Mucosa of rectum (tissue), 2 donors: ENCODE measurements at regions not wholly inside any gene's neighbourhood (a gene's known extent, or its start where the extent isn't known, plus 50 kb on each side); places are given as distances from the start of the nearest gene placed in this dataset.

Experiments used
- H3K27ac ChIP-seq, 2 donors: one replicate each; pipeline ENCODE4 v1.7.0; 2013; ENCODE audit warnings: inconsistent platforms in 2 of 2, low read depth in 2 of 2, low read length in 2 of 2
- H3K27me3 ChIP-seq, 2 donors: one replicate each; pipeline ENCODE4 v1.7.0; 2013; ENCODE audit warnings: low read length in 2 of 2; ENCODE audit not compliant: control insufficient read depth in 2 of 2, insufficient read depth in 2 of 2
- H3K36me3 ChIP-seq, 2 donors: one replicate each; pipeline ENCODE4 v1.7.0; 2013; ENCODE audit warnings: low read length in 2 of 2; ENCODE audit not compliant: control insufficient read depth in 2 of 2, insufficient read depth in 2 of 2
- H3K4me1 ChIP-seq, 2 donors: one replicate each; pipeline ENCODE4 v1.7.0; 2013; ENCODE audit warnings: low read length in 2 of 2, mild to moderate bottlenecking in 1 of 2; ENCODE audit not compliant: control insufficient read depth in 2 of 2, insufficient read depth in 2 of 2
- H3K4me3 ChIP-seq, 2 donors: one replicate each; pipeline ENCODE4 v1.7.0; 2013; ENCODE audit warnings: low read length in 2 of 2
- H3K9ac ChIP-seq, 2 donors: one replicate each; pipeline ENCODE4 v1.7.0; 2013; ENCODE audit warnings: low read length in 2 of 2, low read depth in 1 of 2, mild to moderate bottlenecking in 1 of 2
- H3K9me3 ChIP-seq, 2 donors: one replicate each; pipeline ENCODE4 v1.7.0; 2013; ENCODE audit warnings: low read length in 2 of 2; ENCODE audit not compliant: control insufficient read depth in 2 of 2
- donor health status: healthy.
- donor health status: Normal muscosa, but diverticular disease.

DNA sequence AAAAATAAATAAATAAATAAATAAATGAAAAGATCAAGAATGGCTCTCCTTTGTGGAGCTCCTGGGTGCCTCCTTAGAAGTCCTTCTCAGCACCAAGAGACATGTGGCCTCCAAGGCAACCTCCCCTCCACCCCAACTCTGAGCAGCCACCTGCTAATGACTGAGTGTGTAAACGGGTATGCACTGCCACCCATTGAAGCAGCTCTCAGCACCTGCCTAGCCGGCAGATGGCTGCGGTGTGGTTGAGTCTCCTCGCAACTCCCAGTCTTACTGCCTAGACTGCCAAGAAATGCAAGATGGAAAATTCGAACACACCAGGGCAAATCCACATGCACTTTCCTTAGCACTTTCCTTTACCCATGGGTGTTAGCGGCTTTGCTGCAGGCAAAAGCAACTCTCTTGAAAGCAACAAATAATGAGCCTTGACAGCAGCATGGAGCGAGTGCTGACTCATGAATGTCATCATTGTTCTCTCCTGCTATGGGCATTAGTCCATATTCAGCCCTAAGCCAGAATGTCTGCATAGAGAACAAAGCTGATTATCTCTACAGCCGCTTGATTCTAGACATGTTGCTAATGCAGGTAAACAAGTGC, 913.9 kb upstream of the AUTS2 start:
- Histone ChIP-seq H3K9me3 (no peaks in the 10 kb centered on the region), H3K4me3 (no peak overlapping the region), H3K9ac (no peak overlapping the region), H3K27ac (no peak overlapping the region), H3K36me3 (no peaks in the 10 kb centered on the region), H3K4me1 (no peaks in the 10 kb centered on the region), H3K27me3 (no peaks in the 10 kb centered on the region)

DNA sequence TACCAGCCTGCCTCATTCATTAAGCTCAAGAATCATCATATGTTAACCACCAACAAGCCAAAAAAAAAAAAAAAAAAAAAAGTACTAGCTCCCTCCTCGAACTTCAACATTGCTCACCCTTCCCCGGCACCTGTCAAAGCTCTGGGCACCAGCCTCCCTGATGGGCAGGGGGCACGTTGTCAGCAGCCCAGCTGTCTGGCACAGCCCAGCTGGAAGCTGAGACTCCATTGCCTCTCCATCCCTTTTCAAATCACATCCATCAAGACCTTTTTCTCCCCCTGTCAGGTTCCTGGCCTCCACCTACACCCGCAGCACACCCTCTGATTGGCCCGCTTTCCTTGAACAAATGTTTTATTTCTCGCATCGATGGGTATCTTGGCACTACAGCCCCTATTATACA, 913.3 kb upstream of the AUTS2 start:
- Histone ChIP-seq H3K4me3 (no peak overlapping the region), H3K4me1 (no peaks in the 10 kb centered on the region)

DNA sequence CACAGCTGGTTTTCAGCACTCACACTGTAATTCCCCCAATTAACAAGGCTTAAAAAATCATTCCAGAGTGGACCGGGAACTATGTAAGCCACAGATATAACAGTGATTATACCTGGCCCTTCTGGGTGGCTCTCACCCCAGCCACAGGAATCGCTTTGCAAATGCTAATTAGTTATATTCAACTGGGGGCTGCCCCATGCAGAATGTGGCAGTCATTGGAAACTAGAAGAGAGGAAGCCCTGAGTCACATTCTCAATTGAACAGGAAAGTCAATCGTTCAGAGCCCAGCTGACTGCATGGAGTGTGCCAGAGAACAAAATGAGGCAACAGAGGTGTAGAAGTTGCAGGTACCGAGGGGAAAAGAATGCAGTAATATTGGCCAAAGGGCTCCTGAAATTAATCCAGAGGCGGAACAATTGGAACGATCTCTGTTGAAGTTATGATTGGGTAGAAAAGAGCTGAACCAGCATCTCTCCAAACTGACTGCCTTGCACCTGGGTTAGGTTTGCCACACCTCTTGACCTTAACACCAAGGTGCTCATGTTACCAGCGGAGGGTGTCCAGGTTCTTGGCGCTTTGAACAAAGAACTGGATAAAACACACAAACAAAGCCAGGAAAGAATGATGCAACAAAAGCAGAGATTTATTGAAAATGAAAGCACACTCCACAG, 909.7 kb upstream of the AUTS2 start:
- Histone ChIP-seq H3K9me3 (peaks cover 0 to 2% of the 10 kb centered on the region in 2 donors), H3K4me3 (no peak overlapping the region), H3K36me3 (no peaks in the 10 kb centered on the region), H3K4me1 (no peaks in the 10 kb centered on the region), H3K27me3 (no peaks in the 10 kb centered on the region), H3K27ac (no peak overlapping the region), H3K9ac (no peak overlapping the region)

More for the DNA sequence above, 913.3 kb upstream of the AUTS2 start:
- no peaks in the 10 kb centered on the region for H3K27me3 ChIP-seq
- no peaks in the 10 kb centered on the region for H3K36me3 ChIP-seq
- H3K9me3 ChIP-seq = no peaks in the 10 kb centered on the region
- H3K9ac ChIP-seq = no peak overlapping the region
- H3K27ac ChIP-seq = no peak overlapping the region

DNA sequence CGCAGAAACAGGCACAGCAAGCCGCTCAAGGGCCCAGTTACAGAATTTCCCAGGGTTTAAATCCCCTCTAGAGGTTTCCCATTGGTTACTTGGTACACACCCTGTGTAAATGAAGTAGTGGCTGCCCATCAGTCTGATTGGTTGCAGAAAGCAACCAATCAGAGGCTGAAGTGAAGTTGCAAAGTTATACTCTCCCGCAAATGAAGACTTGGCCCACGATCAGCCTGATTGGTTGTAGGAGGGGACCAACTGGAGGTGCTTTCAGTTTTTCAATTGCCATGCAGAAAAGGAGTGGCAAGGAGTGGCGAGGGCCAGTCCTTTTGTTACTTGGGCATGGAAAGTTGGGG, 909.2 kb upstream of the AUTS2 start:
- Histone ChIP-seq H3K36me3 (no peaks in the 10 kb centered on the region), H3K9me3 (peaks cover 0 to 2% of the 10 kb centered on the region in 2 donors), H3K27ac (no peak overlapping the region), H3K9ac (no peak overlapping the region), H3K4me3 (no peak overlapping the region), H3K4me1 (no peaks in the 10 kb centered on the region), H3K27me3 (no peaks in the 10 kb centered on the region)

DNA sequence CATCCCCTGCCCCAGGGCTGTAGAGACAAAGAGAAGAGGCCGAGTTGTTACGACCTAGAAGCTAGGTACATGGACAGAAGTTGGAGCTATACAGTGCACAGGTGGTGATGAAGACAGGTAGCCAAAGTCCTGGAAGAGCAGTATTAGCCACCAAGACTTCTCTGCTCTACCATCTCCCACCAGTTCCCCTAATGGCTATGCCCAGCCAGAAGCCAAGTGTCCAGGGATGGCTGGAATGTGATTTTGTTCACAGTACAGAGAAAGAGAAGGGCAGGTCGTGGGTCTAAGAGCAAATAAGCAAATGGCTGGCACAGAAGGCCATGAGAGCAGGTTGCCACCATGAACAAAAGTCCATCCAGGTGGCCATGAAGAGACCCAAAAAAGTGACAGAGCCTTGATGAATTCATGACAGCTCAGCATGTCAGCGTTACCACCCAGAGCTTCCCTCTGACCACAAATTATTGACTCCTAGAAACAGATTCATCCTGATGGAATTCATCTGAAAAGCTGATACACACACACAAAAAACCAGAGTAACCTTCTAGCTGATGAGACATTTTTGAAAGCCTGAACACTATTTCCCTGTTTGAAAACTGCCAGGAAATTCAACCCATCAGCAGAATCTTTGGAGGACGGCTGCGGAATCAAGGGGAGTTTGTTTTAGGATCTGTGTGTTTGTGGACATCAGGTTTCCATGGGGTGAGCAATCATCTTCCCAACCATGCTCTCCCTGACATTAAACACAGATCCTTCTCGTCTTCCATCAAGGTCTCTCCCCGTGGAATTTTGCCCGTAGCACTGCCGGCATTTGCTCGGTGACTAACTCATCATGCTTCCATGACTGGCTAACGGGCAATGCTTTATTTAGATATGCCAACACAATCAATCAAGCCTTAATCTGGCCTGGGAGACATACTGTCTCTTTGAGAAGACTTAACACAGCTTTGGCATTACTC, 906.7 kb upstream of the AUTS2 start:
- no peaks in the 10 kb centered on the region for H3K4me1 ChIP-seq
- no peaks in the 10 kb centered on the region for H3K27me3 ChIP-seq
- H3K36me3 ChIP-seq = no peaks in the 10 kb centered on the region
- H3K9ac ChIP-seq = no peak overlapping the region
- no peak overlapping the region for H3K27ac ChIP-seq
- H3K9me3 ChIP-seq = peaks cover 0 to 2% of the 10 kb centered on the region in 2 donors
- no peak overlapping the region for H3K4me3 ChIP-seq

DNA sequence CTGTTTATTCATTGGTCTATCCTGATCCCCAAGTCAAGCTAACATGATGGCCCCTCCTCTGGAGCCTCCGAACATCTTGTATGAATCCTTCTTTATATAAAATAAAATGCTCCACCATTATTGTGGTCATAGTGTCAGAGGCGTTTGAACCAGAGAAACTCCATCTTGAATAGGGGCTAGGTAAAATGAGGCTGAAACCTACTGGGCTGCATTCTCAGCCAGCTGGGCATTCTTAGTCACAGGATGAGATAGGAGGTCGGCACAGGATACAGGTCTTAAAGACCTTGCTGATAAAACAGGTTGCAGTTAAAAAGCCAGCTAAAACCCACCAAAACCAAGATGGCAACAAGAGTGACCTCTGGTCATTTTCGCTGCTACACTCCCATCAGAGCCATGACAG, 905.8 kb upstream of the AUTS2 start:
- H3K27me3 ChIP-seq = no peaks in the 10 kb centered on the region
- no peak overlapping the region for H3K27ac ChIP-seq
- no peaks in the 10 kb centered on the region for H3K4me1 ChIP-seq
- no peak overlapping the region for H3K4me3 ChIP-seq
- no peaks in the 10 kb centered on the region for H3K36me3 ChIP-seq
- no peak overlapping the region for H3K9ac ChIP-seq
- peaks cover 0 to 2% of the 10 kb centered on the region in 2 donors for H3K9me3 ChIP-seq

DNA sequence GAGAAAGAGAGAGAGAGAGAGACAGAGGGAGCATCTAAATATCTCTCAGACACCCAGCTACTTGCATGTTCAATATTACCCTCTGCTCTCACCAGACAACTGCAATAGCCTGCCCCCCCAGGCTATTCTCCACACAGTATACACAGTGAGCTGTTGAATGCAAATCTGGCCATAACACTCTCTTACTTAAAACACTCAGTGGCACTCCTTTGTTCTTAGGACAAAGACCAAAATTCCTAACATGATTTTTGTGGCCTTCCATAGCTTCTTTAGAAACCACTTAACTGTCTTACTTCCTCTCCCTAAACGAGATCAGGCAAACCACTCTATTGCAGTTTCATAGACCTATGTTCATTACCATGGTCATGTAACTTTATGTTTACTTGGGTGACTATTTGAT, 903.6 kb upstream of the AUTS2 start:
- Histone ChIP-seq H3K27ac (no peak overlapping the region), H3K27me3 (no peaks in the 10 kb centered on the region), H3K9me3 (peaks cover 0 to 2% of the 10 kb centered on the region in 2 donors), H3K4me3 (no peak overlapping the region), H3K9ac (no peak overlapping the region), H3K36me3 (no peaks in the 10 kb centered on the region), H3K4me1 (no peaks in the 10 kb centered on the region)

DNA sequence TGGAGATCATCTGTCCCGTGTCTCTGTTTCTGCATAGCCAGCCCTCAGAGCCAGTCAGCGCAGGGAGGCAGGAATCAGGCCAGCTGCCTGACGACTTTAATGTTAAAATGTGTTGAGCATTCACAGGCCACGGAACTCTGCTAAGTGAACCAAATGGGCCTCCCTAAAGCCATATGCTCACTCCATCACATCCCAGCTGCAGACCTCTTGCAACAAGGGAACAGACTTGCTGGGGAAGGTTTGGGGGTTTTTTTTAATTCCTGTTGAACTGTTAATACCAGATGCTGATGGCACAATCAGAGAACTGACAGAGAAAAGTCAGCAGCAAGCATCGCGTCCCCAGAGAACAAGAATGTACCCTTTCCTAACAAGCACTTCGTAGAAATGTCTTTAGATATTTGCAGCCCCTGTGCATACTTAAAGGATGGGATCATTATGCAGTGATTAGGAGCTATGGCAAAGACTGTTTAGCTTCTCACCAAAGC, 900.4 kb upstream of the AUTS2 start:
- H3K4me3 ChIP-seq = no peak overlapping the region
- no peaks in the 10 kb centered on the region for H3K36me3 ChIP-seq
- H3K27ac ChIP-seq = no peak overlapping the region
- H3K27me3 ChIP-seq = no peaks in the 10 kb centered on the region
- H3K4me1 ChIP-seq = no peaks in the 10 kb centered on the region
- no peaks in the 10 kb centered on the region for H3K9me3 ChIP-seq
- no peak overlapping the region for H3K9ac ChIP-seq

DNA sequence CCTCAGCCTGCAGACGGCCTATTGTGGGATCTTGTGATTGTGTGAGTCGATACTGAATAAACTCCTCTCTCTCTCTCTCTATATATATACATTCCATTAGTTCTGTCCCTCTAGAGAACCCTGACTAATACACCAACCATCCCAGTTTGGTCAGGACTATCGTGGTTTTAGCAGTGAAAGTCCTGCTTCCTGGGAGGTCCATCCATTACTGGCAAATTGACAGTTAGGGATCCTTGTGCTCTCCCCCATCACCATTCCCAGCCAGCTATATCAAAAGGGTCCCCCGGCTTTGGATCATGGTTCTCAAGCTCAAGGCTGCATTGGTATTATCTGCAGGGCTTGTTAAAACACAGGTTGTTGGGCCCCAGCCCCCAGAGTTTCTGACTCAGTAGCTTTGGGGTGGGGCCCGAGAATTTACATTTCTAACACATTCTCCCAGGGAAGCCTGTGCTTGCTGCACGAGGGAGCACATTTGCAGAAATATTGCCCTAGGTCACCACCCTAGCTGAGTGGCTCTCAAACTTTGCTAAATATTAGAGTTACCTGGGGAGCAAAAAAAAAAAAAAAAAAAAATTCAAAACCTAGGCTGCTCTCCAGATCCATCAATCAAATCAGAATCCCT, 899.1 kb upstream of the AUTS2 start:
- Histone ChIP-seq H3K9me3 (no peaks in the 10 kb centered on the region), H3K4me1 (no peaks in the 10 kb centered on the region), H3K9ac (no peak overlapping the region), H3K27me3 (no peaks in the 10 kb centered on the region), H3K4me3 (no peak overlapping the region), H3K36me3 (no peaks in the 10 kb centered on the region), H3K27ac (no peak overlapping the region)

DNA sequence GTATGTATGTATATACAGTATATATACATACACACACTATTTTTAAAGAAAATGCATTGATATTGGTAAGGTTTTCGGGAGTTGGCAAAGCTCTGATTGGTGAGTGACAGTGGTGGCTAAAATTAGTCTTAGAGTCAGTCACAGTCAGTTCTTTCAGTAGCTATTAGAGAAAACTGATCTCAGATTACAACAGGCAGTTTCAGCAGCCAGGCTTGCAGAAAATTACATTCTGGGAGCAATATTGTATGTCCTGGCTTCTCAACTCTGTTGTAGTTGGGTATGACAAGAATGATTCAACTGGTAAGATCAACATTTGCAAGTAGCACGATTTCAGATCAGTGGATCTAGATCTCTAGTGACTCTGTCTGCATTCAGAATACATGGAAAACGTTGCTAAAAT, 897.9 kb upstream of the AUTS2 start:
- H3K36me3 ChIP-seq = no peaks in the 10 kb centered on the region
- H3K27ac ChIP-seq = no peak overlapping the region
- no peaks in the 10 kb centered on the region for H3K27me3 ChIP-seq
- no peaks in the 10 kb centered on the region for H3K4me1 ChIP-seq
- H3K9ac ChIP-seq = no peak overlapping the region
- no peak overlapping the region for H3K4me3 ChIP-seq
- H3K9me3 ChIP-seq = no peaks in the 10 kb centered on the region
